Psoas muscle (tissue), 7 donors: ENCODE measurements at regions not wholly inside any gene's neighbourhood (a gene's known extent, or its start where the extent isn't known, plus 50 kb on each side); places are given as distances from the start of the nearest gene placed in this dataset.

Source experiments
- ATAC-seq, 4 donors: fragments of 200-7000 bp; cut with Tn5 transposase; one replicate each; pipeline ENCODE4 v1.9.1; 2020; ENCODE audit warnings: moderate library complexity in 3 of 4, mild to moderate bottlenecking in 2 of 4
- DNase-seq, 2 donors: peaks; one replicate each; pipeline ENCODE4 v3.0.0-alpha.2; 2020
- H3K27ac ChIP-seq: fragments of 200-600 bp; one replicate; pipeline ENCODE4 v1.8.0; 2022
- H3K27me3 ChIP-seq, 3 donors: fragments of 200-600 bp in 1 of 3; one replicate each; pipeline versions ENCODE4 v1.6.1 to v1.8.0; 2013 to 2022; ENCODE audit warnings: low read length in 2 of 3, mild to moderate bottlenecking in 2 of 3, moderate library complexity in 1 of 3; ENCODE audit not compliant: insufficient read depth in 3 of 3
- H3K36me3 ChIP-seq, 2 donors: fragments of 200-600 bp in 1 of 2; one replicate each; pipeline versions ENCODE4 v1.6.1 to v1.8.0; 2013 to 2022; ENCODE audit warnings: low read depth in 1 of 2, mild to moderate bottlenecking in 1 of 2, moderate library complexity in 1 of 2; ENCODE audit not compliant: insufficient read depth in 1 of 2
- H3K4me1 ChIP-seq: fragments of 200-600 bp; one replicate; pipeline ENCODE4 v1.8.0; 2022
- H3K4me3 ChIP-seq: fragments of 200-600 bp; one replicate; pipeline ENCODE4 v1.8.0; 2022; ENCODE audit warnings: mild to moderate bottlenecking
- H3K9me3 ChIP-seq: fragments of 200-600 bp; one replicate; pipeline ENCODE4 v1.8.0; 2022
- CTCF ChIP-seq: fragments of 200-600 bp; IDR thresholded peaks from one replicate; pipeline ENCODE4 v1.8.0; 2022; ENCODE audit warnings: antibody characterized with exemption
- WGBS, 3 donors: extraction: QIAGEN DNeasy Blood & Tissue Kit; methylation state at CpG; one replicate each; pipeline versions ENCODE4 v1.1.6 to v1.1.7; 2013; 5-methylcytosine and 5-hydroxymethylcytosine counted together
- intact Hi-C, 2 donors: fragments of 100-400 bp; cut with DNase I; formaldehyde crosslinking; loops; one replicate each; pipeline versions ENCODE4 v1.11.0 to v1.14.2; 2022
- donor health status: healthy with polysubstance abuse.
- donor health status: DM: no; HTN: no; CAD: no; lungs with moderate emphysema.
- donor health status: Bipolar disorder and iron deficiency.
- donor health status: healthy.
- donor health status: DM: yes; HTN: yes; CAD: no.
- donor health status: DM: no; HTN: no; CAD: no.
- donor health status: DM: yes; HTN: yes; CAD: no.

- H3K9me3 ChIP-seq = no peaks in the 10 kb centered on the region
- intact Hi-C loops = no loop called here
- ATAC-seq (no peak), DNase-seq (no peak)
- no peaks in the 10 kb centered on the region for H3K27me3 ChIP-seq
- TF ChIP-seq CTCF = no peak
- no peak overlapping the region for H3K27ac ChIP-seq
- H3K4me3 ChIP-seq = no peak overlapping the region
- WGBS, 3 donors = 41 to 83% (median 72%) methylated on average over 1 of the region's 1 CpG
- H3K36me3 ChIP-seq = no peaks in the 10 kb centered on the region
- no peaks in the 10 kb centered on the region for H3K4me1 ChIP-seq
Observed at GRCh38 chr18:70643812-70644211, 355.0 kb downstream of the SOCS6 start.

- H3K36me3 ChIP-seq = no peaks in the 10 kb centered on the region
- intact Hi-C loops = no loop called here
- H3K9me3 ChIP-seq = no peaks in the 10 kb centered on the region
- ATAC-seq (no peak), DNase-seq (no peak)
- WGBS, 3 donors = 36 to 46% (median 42%) methylated on average over 6 of the region's 6 CpGs
- H3K27ac ChIP-seq = no peak overlapping the region
- H3K27me3 ChIP-seq = no peaks in the 10 kb centered on the region
- H3K4me1 ChIP-seq = no peaks in the 10 kb centered on the region
- TF ChIP-seq CTCF = no peak
- H3K4me3 ChIP-seq = no peak overlapping the region
Observed at GRCh38 chr18:70641156-70641775, 352.4 kb downstream of the SOCS6 start.

- no peak for ATAC-seq
- Histone ChIP-seq H3K27ac (no peak overlapping the region), H3K4me3 (no peak overlapping the region), H3K4me1 (no peaks in the 10 kb centered on the region), H3K9me3 (no peaks in the 10 kb centered on the region), H3K36me3 (no peaks in the 10 kb centered on the region), H3K27me3 (no peaks in the 10 kb centered on the region)
- intact Hi-C loops = no loop called here
- DNase-seq = no peak
- WGBS, 3 donors = 69 to 84% (median 70%) methylated on average over 2 of the region's 2 CpGs
- no peak for TF ChIP-seq CTCF
Observed at GRCh38 chr18:70640336-70640887, 351.6 kb downstream of the SOCS6 start.

- DNase-seq (no peak), ATAC-seq (no peak)
- intact Hi-C loops = no loop called here
- Histone ChIP-seq H3K9me3 (no peaks in the 10 kb centered on the region), H3K4me3 (no peak overlapping the region), H3K27ac (no peak overlapping the region), H3K36me3 (no peaks in the 10 kb centered on the region), H3K4me1 (no peaks in the 10 kb centered on the region), H3K27me3 (no peaks in the 10 kb centered on the region)
- no peak for TF ChIP-seq CTCF
- 59 to 65% (median 65%) methylated on average over 1 of the region's 1 CpG for WGBS, 3 donors
Observed at GRCh38 chr18:70636991-70637390, 348.1 kb downstream of the SOCS6 start.
